Neural progenitor cell (in vitro differentiated cells): ENCODE measurements at regions not wholly inside any gene's neighbourhood (a gene's known extent, or its start where the extent isn't known, plus 50 kb on each side); places are given as distances from the start of the nearest gene placed in this dataset.

ENCODE experiments used
- DNase-seq: peaks from one replicate; pipeline ENCODE4 v3.0.0-alpha.2; 2016; ENCODE audit warnings: low spot score
- H2AFZ ChIP-seq: fragments of 200-600 bp; sonication (generic); replicated peaks from 2 replicates; pipeline ENCODE4 v1.6.1; 2016; ENCODE audit warnings: antibody characterized with exemption
- H3F3A ChIP-seq: fragments of 200-600 bp; sonication (generic); 2 replicates; pipeline ENCODE4 v1.6.1; 2016; ENCODE audit warnings: antibody characterized with exemption, low read depth
- H3K27ac ChIP-seq: fragments of 200-600 bp; sonication (generic); 2 replicates; pipeline ENCODE4 v1.5.1; 2016; ENCODE audit warnings: mild to moderate bottlenecking
- H3K27me3 ChIP-seq: fragments of 200-600 bp; sonication (generic); 2 replicates; pipeline ENCODE4 v1.6.1; 2016; ENCODE audit warnings: mild to moderate bottlenecking, moderate library complexity
- H3K36me3 ChIP-seq: fragments of 200-600 bp; sonication (generic); 2 replicates; pipeline ENCODE4 v1.5.1; 2016
- H3K4me1 ChIP-seq: fragments of 200-600 bp; sonication (generic); 2 replicates; pipeline ENCODE4 v1.6.1; 2016; ENCODE audit warnings: mixed run types
- H3K4me2 ChIP-seq: fragments of 200-600 bp; sonication (generic); 2 replicates; pipeline ENCODE4 v1.6.1; 2016
- H3K4me3 ChIP-seq: fragments of 200-600 bp; sonication (generic); 2 replicates; pipeline ENCODE4 v1.5.1; 2016
- H3K79me2 ChIP-seq: fragments of 200-600 bp; sonication (generic); 2 replicates; pipeline ENCODE4 v1.6.1; 2016; ENCODE audit warnings: low read depth
- H3K9ac ChIP-seq: fragments of 200-600 bp; sonication (generic); 2 replicates; pipeline ENCODE4 v1.6.1; 2016
- H3K9me3 ChIP-seq: fragments of 200-600 bp; sonication (generic); 2 replicates; pipeline ENCODE4 v1.5.1; 2016; ENCODE audit warnings: low read depth
- H4K20me1 ChIP-seq: fragments of 200-600 bp; sonication (generic); 2 replicates; pipeline ENCODE4 v1.6.1; 2016; ENCODE audit warnings: low read depth
- H3K27ac Mint-ChIP-seq: 3 replicates; pipeline ENCODE4 v1.8.0; 2021; ENCODE audit warnings: mixed read lengths
- H3K27me3 Mint-ChIP-seq: 2 replicates; pipeline ENCODE4 v1.8.0; 2022; ENCODE audit warnings: low read depth, mild to moderate bottlenecking, inconsistent platforms, moderate library complexity, mixed read lengths; ENCODE audit not compliant: insufficient read depth
- H3K36me3 Mint-ChIP-seq: 3 replicates; pipeline ENCODE4 v1.8.0; 2021; ENCODE audit warnings: mixed read lengths
- H3K4me1 Mint-ChIP-seq: 3 replicates; pipeline ENCODE4 v1.8.0; 2021; ENCODE audit warnings: mixed read lengths
- H3K4me3 Mint-ChIP-seq: 3 replicates; pipeline ENCODE4 v1.8.0; 2021; ENCODE audit warnings: mild to moderate bottlenecking, moderate library complexity, mixed read lengths
- H3K9me3 Mint-ChIP-seq: 3 replicates; pipeline ENCODE4 v1.8.0; 2020; ENCODE audit warnings: mixed read lengths
- CTCF ChIP-seq: fragments of 200-600 bp; sonication (generic); IDR thresholded peaks from 2 replicates; pipeline ENCODE4 v1.5.1; 2017; ENCODE audit warnings: antibody characterized with exemption, mild to moderate bottlenecking
- EZH2 ChIP-seq: fragments of 200-600 bp; sonication (generic); IDR thresholded peaks from 2 replicates; pipeline ENCODE4 v1.6.1; 2017; ENCODE audit warnings: antibody characterized with exemption, mild to moderate bottlenecking, moderate library complexity
- EZH2phosphoT487 ChIP-seq: fragments of 200-600 bp; sonication (generic); IDR thresholded peaks from 2 replicates; pipeline ENCODE4 v1.6.1; 2017; ENCODE audit warnings: antibody characterized with exemption

DNA sequence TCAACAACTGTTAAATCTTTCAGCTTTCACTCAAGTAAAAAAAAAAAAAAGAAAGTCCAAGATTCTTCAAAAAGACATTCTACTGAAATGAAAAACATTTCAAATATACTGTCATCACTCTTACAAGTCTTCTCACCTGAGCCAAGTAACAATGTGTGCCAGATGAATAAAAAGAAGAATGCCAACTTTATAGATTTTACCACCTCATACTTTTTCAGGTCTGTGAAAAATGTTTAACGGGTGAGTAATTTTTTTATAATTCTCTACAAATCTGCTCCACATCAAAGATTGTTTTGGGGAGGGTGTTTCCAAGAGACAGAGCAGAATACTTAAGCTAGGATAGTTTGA, 181.0 kb upstream of the BMP4 start:
- Histone ChIP-seq H3K36me3 (no peaks in the 10 kb centered on the region), H3K9me3 (no peaks in the 10 kb centered on the region), H2AFZ (no peak overlapping the region), H3K27me3 (no peaks in the 10 kb centered on the region), H3K27ac (no peak overlapping the region), H3K79me2 (no peaks in the 10 kb centered on the region), H3K4me3 (no peak overlapping the region), H4K20me1 (no peaks in the 10 kb centered on the region), H3K4me1 (no peaks in the 10 kb centered on the region), H3K9ac (no peak overlapping the region), H3F3A (no peaks in the 10 kb centered on the region), H3K4me2 (no peak overlapping the region)
- no peak for DNase-seq
- no peak overlapping the region for H3K4me3 Mint-ChIP-seq
- no peak for TF ChIP-seq EZH2phosphoT487
- TF ChIP-seq CTCF, result no peak
- TF ChIP-seq EZH2, result no peak
- H3K4me1 Mint-ChIP-seq, result peaks cover 3% of the 10 kb centered on the region
- H3K36me3 Mint-ChIP-seq, result no peaks in the 10 kb centered on the region
- no peak overlapping the region for H3K27ac Mint-ChIP-seq
- no peaks in the 10 kb centered on the region for H3K9me3 Mint-ChIP-seq
- H3K27me3 Mint-ChIP-seq, result peaks cover 4% of the 10 kb centered on the region

GRCh38 chr14:54138024-54138353, 181.4 kb upstream of the BMP4 start:
- no peaks in the 10 kb centered on the region for H4K20me1 ChIP-seq
- TF ChIP-seq EZH2phosphoT487, result no peak
- TF ChIP-seq CTCF, result no peak
- no peak for TF ChIP-seq EZH2
- no peaks in the 10 kb centered on the region for H3K27me3 ChIP-seq
- no peak overlapping the region for H3K4me2 ChIP-seq
- Mint-ChIP-seq H3K36me3 (no peaks in the 10 kb centered on the region), H3K27me3 (peaks cover 4% of the 10 kb centered on the region), H3K4me3 (no peak overlapping the region), H3K9me3 (no peaks in the 10 kb centered on the region), H3K27ac (no peak overlapping the region), H3K4me1 (peaks cover 3% of the 10 kb centered on the region)
- no peak overlapping the region for H3K27ac ChIP-seq
- no peak overlapping the region for H2AFZ ChIP-seq
- no peak overlapping the region for H3K4me3 ChIP-seq
- no peaks in the 10 kb centered on the region for H3F3A ChIP-seq
- no peaks in the 10 kb centered on the region for H3K9me3 ChIP-seq
- no peak for DNase-seq
- no peaks in the 10 kb centered on the region for H3K4me1 ChIP-seq
- H3K79me2 ChIP-seq, result no peaks in the 10 kb centered on the region
- no peaks in the 10 kb centered on the region for H3K36me3 ChIP-seq
- no peak overlapping the region for H3K9ac ChIP-seq

GRCh38 chr14:54138354-54139038, 181.9 kb upstream of the BMP4 start:
- Histone ChIP-seq H3K79me2 (no peaks in the 10 kb centered on the region), H3K4me1 (no peaks in the 10 kb centered on the region), H3K36me3 (no peaks in the 10 kb centered on the region), H3K4me3 (no peak overlapping the region), H4K20me1 (no peaks in the 10 kb centered on the region), H3K9me3 (no peaks in the 10 kb centered on the region), H3K4me2 (no peak overlapping the region), H3K9ac (no peak overlapping the region), H3K27ac (no peak overlapping the region), H2AFZ (no peak overlapping the region), H3K27me3 (no peaks in the 10 kb centered on the region), H3F3A (no peaks in the 10 kb centered on the region)
- H3K4me1 Mint-ChIP-seq, result peaks cover 3% of the 10 kb centered on the region
- TF ChIP-seq EZH2phosphoT487 (no peak), CTCF (no peak), EZH2 (no peak)
- H3K27ac Mint-ChIP-seq, result no peak overlapping the region
- H3K27me3 Mint-ChIP-seq, result peaks cover 4% of the 10 kb centered on the region
- no peaks in the 10 kb centered on the region for H3K36me3 Mint-ChIP-seq
- no peak for DNase-seq
- no peaks in the 10 kb centered on the region for H3K9me3 Mint-ChIP-seq
- no peak overlapping the region for H3K4me3 Mint-ChIP-seq
